EH (cell line): ENCODE measurements at regions not wholly inside any gene's neighbourhood (a gene's known extent, or its start where the extent isn't known, plus 50 kb on each side); places are given as distances from the start of the nearest gene placed in this dataset.

Experiments
- DNase-seq: peaks from one replicate; pipeline ENCODE4 v3.0.0-alpha.2; 2015; ENCODE audit warnings: low read depth

DNA sequence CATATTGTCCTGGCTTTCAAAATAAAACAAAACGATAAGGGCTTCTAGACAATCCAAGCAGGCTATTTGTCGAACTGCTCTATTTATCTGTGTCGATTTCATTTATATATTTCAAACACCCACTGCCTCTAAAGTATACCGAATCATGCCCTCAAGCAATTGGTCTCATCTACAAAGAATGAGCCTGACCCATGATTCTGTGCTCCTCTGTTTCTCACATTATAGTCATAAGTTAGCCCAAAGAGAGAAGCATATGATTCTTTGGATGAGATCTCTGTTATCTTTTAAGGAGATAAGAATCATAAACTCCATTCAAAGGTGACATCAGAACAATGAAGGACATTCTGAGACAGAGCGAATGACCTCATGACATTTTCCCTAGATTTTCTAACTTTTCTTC lies 191.1 kb downstream of the MAP2K6 start:
- peak; percentile 35 for DNase-seq

DNA sequence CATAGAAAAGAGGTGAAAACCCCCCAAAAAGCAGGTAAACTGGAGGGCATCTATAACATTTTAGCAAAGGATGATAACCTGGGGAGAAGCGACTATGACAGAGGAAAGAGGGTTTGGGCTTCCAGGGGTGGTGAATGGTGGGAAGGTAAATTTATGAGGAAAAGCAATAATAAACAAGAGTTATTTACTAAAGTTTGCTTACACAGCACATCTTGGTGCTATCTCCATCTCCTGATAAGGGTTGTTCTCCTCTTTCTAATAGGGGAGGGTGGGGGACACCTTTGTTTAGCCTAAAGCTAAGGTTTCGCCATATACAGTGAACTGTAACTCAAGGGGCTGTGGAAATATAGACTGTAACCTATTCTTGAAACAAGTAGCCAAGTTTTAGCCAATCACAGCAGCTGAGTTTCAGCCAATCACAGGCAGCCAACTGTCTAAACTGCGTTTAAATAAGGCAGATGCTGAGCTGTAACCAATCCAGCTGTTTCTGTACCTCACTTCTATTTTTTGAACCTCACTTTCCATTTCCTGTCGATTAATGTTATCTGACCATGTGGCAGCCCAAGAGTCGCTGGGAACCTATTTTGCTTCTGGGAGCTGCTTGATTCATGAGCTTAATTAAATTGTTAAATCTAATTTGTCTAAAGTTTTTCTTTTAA lies 191.8 kb downstream of the MAP2K6 start:
- no peak for DNase-seq

DNA sequence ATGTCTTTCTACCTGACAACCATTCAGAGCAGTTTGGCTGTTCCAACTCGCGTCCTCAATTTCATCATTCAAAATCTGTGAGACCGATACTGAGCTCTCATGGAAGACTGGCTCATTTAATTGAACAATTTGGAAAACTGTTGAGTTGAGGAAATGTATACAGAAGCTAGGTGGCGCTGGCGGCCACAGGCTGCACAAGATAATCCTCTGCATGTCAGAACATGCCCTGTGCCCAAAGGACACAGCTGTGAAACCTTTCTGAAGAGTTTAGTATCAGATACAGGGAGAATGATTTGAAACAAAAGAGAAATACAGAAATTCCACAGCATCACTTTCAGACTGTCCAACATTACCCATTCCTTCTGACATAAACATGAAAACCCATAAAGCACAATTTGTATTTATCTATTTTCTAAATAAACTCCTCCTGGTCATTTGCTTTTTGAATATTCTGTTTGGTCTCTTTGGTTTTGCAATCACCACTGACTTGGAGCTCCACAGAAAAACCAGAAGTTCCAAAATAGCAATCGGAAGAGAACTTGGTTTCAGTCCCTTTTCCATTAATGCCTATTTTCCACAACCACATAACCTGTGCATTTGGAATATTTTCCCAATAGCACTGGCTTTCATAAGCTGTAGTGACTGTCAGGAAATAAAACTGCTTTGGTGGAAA lies 192.8 kb downstream of the MAP2K6 start:
- DNase-seq = peak; percentile 83

DNA sequence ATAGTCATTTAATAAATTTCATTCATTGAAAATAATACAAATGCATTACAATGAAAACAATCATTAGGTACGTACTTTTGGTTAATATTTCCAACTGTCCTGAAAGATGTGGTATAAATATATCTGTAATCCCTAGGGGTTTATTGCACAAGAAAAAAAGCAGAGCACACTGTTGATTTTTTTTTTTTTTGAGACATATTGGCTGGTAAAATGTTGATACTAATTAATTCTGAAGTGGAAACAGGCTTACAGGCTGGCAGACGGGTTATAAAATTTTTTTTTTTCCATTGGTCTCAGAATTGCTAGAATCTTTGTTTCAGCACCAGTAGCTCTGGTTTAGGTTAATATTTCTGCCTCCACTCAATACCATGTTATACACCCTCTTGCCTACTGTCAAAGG lies 193.6 kb downstream of the MAP2K6 start:
- no peak for DNase-seq

DNA sequence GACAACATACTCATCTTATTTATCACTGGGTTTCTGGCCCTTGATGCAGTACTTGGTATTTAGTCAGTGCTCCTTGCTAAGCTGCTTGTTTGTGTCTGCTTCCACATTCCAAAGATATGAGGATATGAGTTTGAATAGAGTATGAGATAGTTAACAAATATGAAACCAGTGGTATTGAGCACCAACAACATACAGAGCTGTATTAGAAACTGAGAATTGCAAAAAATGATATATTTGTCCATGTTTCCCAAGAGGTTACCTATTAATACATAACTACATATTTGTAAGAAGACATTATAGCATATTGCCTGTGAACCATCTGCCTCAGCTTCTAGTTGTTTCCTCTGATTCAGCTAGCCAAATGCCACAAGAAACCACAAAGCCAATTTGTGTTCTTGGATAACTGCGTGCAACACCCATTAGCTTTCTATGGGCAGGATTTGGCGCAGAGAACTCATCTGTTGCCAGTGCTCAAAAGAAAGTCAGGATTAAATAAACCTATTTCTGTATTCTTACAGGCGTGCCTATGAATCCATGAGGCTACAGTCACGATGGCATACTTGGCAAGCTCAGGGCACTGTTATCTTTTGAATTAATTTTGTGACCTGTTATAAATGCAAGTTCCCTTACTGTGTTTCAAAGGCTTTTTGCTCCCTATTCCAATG lies 194.4 kb downstream of the MAP2K6 start:
- peak; percentile 95 for DNase-seq

DNA sequence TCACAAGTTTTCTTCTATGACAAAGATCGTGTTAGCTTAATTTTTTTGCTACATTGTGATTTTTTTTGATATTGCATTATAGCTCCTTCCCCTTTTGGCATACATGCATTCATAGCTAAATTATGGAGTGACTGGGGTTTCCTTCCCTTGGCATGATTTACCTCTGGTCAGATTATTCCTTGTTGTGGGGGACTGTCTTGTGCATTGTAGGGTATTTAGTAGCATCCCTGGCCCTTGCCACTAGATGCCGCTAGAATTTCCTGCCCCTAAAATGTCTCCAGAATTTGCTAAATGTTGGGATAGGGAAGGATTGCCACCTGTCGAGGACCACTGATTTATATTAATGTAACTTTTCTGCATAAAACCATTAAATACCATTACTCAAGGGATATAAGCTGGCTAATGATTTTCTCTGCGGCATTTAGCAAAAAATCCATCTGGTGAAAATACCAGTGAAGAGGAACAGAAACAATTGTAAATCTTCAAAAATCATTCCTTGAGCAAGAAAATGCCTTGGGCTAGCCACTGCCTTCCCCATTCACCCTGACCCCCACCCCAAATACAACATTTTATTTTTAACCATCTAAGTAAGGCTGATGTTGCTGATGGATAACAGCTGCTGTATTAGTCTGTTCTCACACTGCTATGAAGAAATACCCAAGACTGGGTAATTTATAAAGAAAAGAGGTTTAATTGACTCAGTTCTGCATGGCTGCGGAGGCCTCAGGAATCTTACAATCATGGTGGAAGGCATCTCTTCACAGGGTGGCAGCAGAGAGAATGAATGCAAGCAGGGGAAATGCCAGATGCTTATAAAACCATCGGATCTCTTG lies 195.2 kb downstream of the MAP2K6 start:
- DNase-seq = peak; percentile 46

DNA sequence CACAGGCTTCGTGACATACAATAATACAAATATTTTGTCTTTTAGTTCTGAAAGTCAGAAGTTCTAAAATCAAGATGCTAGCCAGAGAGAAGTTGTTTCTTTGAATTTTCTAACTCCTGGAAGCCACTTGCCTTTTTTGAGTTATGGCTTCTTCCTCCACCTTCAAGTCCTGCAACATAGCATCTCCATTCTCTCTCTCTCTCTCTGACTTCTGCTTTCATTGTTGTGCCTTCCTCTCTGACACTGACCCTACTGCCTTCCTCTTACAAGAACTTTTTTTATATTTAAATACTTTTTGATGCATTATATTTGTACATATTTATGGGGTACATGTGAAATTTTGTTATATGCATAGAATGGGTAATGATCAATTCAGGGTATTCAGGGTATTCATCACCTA lies 205.9 kb downstream of the MAP2K6 start:
- no peak for DNase-seq

DNA sequence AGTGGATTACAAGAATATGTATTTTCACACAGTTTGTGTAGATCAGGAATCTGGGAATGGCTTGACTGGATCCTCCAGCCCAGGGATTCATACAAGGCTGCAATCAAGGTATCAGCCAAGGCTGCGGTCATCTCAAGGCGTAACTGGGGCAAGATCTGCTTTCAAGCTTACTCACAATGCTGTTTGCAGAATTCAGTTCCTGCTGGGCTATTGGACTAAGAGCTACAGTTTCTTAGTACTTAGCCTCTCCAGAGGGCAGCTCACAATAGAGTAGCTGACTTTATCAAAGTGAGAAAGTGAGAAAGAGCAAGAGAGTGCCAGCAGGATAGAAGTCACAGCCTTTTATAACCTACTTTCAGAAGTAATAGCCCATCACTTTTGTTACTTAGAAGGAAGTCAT lies 211.0 kb downstream of the MAP2K6 start:
- no peak for DNase-seq

DNA sequence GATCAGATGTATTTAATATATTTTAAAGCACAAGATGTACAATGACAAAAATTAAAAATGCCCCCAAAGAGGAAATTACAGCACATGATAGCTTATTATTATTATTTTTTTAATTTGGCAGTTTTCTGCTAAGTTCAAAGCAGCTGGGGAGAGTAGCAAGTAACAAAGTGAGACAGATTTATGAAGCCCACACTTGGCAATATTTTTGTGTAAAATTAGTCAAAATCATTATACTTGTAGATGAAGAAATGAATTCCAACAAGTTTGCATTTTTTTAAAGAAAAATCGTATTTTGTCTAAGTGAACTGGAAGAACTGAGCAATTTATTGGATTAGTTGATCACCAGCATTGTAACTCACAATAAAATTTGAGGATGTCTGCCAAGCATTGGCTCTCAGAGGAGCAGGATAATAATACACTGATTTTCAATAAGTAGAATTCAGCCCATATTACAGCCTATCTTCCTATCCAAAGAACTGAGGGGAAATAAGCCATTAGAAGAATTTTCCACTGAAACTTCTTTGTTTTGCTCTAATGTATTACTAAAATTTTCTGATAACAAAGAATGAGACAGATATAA lies 215.6 kb downstream of the MAP2K6 start:
- DNase-seq = no peak

DNA sequence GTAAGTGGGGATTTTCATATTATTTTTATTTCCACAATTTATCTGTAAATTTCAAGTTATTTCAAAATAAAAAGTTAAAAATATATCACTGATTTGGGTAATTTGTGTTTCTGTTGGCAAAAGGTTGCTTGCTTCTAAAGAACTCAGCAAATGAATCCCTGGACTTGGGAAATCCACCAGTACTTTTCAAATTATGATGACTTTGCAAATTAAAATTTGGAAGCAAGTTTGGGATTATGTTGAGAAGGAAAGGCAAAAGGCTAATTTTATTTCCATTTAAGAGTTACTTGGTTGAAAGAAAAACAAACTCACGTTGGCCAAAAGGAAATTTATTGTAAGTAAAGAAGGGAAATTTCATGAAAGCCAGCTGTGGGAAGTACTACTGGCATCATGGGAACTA lies 220.3 kb downstream of the MAP2K6 start:
- DNase-seq = no peak

DNA sequence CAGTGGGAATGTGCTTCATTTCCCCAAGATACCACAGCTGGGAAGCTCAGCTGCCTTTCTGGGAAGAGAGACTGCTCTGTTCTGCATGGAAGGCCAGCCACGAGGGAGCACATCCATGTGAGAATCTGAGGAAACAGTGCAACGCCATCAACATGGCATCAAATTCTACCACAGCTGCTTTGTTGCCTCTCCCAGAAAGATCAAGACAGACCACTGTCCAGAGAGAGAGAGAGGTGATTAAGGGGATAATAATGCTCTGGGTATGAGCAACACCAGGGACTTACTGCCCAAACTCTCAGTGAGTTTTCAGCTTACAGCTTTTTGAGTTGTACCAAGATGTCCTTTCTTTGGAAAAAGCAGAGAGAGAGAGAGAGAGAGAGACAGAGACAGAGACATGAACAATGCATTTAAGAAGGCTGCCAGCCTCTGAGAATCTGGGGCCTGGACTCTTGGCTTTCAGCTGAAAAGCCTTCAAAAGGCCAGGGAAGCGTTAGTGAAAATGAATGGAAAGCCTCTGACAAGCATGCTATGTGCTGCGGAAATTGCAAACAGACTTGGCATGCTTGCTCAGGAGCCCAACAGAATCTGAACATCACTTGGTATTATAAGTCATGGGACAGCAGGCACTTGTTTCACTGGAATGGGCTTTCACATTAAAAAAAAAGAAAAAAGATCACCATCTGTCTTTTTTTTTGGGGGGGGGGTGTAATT lies 223.1 kb downstream of the MAP2K6 start:
- peak; percentile 74 for DNase-seq

DNA sequence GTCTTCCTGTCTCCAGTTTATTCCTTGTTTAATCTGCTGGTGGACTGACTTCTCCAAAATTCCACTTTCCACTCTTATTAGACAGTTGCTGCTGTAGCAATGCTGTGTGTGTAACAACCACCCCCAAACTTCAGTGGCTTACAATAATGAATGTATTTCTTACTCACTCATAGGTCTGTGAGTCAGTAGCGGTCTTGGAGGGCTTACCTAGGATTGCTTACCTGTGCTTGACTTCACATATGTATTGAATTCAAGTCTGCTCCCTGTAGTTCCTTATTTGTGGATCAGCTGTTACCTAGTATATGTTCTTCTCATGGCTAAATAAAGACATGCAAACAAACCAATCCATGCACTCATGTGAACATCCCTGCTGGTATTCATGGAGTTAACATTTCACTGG lies 224.6 kb downstream of the MAP2K6 start:
- no peak for DNase-seq

DNA sequence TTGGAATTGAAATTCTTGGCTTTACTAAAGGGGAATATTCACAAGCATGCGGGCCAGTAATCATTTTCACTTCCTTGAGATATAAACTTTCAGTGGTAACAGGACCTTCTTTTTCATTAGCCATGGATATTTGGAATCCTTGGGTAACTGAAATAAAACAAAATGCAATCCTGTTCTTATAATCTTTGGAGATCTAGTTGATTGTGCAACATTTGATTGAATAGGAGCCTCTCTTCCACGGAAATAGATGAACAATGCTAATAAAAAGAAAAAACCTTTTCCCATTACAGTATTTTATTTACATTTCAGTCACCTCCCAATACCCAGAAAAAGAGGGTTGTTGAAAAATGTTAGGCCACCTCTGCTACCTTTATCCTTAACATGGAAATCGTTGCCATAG lies 225.6 kb downstream of the MAP2K6 start:
- DNase-seq = no peak

DNA sequence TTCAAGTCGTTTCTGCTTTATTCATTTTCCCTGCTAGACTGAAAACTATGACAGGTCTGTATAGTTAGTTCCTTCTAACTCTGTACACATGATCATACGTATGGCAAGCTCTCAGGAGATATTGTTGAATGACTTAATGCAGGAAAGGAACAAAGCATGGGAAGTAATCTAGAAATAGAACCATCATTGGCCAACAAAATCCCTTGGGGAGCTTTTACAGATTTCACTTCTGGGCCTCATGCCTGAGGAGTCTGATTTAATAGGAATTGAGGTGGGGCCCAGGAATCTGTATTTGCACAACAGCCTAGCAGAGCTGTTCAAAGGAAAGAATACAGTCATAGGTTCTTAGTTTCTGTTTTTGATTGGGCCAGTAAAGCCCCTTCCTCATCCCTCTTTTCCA lies 229.2 kb downstream of the MAP2K6 start:
- DNase-seq = no peak

DNA sequence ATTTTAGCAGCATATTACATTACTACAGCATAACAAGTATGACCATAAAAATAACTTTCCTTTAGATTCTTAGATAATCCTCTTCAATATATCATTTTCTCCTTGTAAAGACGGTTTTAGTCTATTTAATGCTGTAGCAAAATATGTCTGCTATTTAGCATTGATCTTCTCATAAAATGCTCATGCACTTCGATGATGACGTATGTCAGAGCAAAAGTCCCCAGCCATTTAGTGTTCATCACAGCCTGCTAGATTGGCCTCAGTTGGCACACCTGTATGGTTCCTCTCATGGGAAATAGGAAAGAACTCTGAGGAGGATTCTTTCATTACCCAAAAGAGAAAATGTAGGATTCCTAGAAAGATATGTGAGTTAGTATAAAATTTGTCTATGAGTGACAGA lies 232.2 kb downstream of the MAP2K6 start:
- DNase-seq = no peak

DNA sequence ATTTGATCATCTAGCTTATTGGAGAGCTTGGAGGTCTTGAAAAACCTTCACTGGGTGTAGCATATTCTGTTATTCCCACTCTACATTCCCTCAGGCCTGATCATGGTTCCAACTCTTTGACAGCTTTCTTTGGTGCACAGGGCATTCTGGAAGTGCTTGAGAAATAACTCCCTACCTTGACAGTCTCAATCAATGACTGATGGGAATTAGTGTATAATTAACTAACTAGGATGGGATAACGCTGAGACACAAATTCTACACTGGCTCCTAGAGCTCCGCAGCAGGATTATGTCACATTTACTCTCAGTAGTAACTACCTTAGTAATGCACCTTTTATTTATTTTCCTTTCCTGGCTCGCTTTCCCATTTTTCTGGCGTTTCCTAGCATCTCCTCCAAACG lies 236.4 kb downstream of the MAP2K6 start:
- no peak for DNase-seq

DNA sequence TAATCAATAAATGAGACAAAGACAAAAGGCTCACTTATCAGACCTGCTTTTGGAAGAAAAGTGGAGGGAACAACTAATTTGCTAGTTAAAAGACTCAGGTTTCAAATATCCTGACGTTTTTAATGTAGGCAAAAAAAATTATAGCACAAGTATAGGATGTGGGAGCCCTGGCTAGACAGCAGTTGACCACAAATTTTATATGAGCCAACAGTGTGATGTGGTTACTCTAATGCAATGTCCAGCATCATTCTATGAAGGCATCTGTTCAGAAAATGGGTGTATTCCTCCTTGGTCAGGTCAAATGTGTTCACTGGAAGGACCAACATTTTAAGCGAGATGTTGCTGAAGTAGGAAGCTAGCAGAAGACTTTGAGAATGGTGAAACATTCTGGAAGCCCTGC lies 237.4 kb downstream of the MAP2K6 start:
- DNase-seq = no peak

DNA sequence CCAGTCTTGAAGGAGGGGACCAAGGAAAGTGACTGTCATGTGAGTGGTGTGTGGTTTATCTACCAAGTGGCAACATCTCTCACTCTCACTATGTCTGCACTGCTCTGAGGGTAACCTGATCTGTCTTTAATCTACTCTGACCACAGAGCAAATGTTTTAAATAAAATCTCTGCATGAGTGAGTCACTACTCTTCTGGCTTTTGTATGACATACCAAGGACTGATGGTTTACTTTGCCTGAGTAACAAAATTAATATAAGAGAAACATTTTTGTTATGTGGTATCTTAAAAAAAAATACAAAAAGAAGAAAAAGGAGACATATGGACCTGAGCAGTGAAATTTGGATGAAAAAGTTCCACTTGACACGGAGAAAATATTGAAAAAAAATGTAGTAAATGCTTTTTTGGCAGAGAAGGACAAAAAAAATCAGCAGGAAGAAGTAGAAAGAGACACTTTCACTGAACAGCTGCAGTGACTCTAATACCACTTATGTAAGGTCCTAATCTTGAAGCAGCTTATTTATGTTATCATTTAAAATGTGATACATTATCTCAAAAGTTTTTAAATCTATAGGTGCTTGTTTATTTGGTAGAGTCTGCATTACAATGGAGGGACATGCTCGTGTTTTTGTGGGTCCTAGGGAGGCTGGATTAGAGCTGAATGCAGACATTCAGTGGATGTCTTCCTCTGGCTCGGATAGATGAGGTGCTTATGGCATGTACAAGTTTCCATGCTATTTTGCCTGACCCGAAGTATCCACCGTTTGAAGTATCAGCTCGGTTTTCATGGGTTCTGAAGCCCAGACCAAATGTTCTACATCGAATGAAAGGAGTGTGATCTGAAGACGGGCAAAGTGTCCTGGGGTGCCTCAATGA lies 240.7 kb downstream of the MAP2K6 start:
- DNase-seq = peak; percentile 86

DNA sequence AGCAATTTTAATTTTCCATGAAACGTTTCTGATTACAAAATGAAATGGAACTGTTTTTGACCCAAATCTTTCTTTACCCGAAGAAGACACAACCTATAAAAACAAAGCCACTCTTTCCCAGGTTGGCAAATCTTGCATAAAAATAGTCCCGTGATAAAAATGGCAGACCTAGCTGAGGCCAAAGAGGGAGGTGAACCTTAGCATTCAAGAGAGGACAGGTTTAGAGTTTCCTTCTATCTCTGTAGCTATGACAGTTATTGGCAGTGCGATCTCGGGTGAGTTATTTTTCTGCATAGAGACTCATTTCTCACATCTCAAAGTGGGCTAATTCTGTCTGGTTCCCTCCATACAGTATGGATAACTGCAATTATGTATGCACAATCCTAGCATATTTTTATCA lies 241.4 kb downstream of the MAP2K6 start:
- DNase-seq = no peak

DNA sequence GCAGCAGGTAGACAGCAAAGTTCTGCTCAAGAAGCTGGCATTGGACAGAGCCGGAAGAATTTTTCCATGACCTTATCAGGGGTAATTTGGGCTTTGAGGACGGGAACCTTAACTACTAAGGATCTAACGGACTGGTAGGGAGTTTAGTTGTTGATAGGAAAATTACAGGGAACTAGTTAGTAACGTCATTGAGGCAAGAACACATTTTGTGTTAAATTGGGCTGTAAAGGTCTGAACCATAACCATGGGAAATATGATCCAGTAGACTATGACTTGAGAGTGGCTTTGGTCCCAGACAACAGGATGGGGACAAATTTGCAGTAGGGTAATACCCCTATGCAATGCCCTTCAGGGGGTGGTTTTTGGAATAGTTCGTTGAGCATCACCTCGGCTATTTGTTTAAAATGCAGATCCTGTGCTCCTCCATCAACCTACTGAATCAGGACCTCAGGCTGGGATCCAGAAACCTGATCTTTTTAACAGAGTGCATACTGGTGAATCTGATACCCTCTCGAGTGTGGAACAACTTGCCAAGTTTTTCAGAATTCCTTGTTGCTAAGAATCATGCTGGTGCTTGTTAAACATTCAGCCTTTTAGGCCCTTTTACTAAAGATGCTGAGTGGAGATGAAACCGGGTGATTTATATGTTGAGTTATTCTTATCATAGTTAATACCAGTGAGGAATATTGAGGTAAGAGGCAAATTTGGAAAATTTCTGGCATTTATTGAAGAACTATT lies 255.1 kb downstream of the MAP2K6 start:
- no peak for DNase-seq
